ENCODE measurements at regions not wholly inside any gene's neighbourhood (a gene's known extent, or its start where the extent isn't known, plus 50 kb on each side); places are given as distances from the start of the nearest gene placed in this dataset.

GRCh38 chr1:200274116-200274515 is 135.7 kb downstream of the ZNF281 start:
- TF ChIP-seq GMEB1 (CRISPR knock-in tag; IDR thresholded peaks at IDR 0.05) (no peak), CTCF (IDR thresholded peaks at IDR 0.05 in 2 of 3, conservative IDR thresholded peaks at IDR 0.05 in 1 of 3; ENCODE audit: insufficient read depth in 2 of 3, low read depth in 1 of 3, low read length in 3 of 3) (no peak), DDX20 (tag; IDR thresholded peaks at IDR 0.05; ENCODE audit: low read depth) (no peak), CHD2 (IDR thresholded peaks at IDR 0.05; ENCODE audit: low read depth, low read length) (no peak), CBX5 (IDR thresholded peaks at IDR 0.05; ENCODE audit: borderline replicate concordance, low read depth) (no peak), XRCC3 (IDR thresholded peaks at IDR 0.05) (no peak), ARNT (IDR thresholded peaks at IDR 0.05) (no peak), ZBTB33 (CRISPR knock-in tag; IDR thresholded peaks at IDR 0.05) (no peak), MXI1 (IDR thresholded peaks at IDR 0.05; ENCODE audit: low read depth, low read length) (no peak), POLR2AphosphoS5 (IDR thresholded peaks at IDR 0.05; ENCODE audit: control insufficient read depth, insufficient read depth, low read depth, low read length) (no peak), RB1 (IDR thresholded peaks at IDR 0.05; ENCODE audit: low read depth) (no peak)
